Dedifferentiated amniotic fluid mesenchymal stem cell (primary cell): ENCODE measurements at regions not wholly inside any gene's neighbourhood (a gene's known extent, or its start where the extent isn't known, plus 50 kb on each side); places are given as distances from the start of the nearest gene placed in this dataset.

Source experiments
- DNase-seq: peaks from one replicate; pipeline ENCODE4 v3.0.0-alpha.2; 2016; ENCODE audit errors: extremely low spot score

DNA sequence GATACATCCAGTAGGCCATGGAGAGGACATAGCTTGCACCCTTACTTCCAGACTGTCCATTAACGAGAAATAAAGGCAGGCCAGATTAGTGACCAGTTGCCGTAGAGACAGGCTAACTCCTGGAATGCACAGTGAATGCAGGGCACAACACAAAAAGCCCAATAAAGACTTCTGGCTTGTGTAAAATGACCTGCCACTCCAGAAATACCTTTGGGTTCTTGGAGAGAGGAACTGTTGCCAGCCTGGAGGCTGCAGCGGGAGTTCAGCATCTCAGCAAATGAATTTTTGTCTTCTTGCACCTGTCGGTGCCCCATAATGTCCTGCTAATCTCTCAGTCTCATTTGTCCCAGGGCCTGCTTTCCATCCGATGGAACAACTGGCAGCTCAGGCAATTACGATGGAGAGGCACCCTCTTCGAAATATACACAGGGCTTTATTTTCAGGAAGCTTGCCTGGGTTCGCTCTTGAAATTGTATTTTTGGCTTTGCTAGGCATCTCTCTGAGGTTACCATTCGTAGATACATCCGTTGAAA lies 538.8 kb upstream of the ZNF462 start:
- DNase-seq: no peak

DNA sequence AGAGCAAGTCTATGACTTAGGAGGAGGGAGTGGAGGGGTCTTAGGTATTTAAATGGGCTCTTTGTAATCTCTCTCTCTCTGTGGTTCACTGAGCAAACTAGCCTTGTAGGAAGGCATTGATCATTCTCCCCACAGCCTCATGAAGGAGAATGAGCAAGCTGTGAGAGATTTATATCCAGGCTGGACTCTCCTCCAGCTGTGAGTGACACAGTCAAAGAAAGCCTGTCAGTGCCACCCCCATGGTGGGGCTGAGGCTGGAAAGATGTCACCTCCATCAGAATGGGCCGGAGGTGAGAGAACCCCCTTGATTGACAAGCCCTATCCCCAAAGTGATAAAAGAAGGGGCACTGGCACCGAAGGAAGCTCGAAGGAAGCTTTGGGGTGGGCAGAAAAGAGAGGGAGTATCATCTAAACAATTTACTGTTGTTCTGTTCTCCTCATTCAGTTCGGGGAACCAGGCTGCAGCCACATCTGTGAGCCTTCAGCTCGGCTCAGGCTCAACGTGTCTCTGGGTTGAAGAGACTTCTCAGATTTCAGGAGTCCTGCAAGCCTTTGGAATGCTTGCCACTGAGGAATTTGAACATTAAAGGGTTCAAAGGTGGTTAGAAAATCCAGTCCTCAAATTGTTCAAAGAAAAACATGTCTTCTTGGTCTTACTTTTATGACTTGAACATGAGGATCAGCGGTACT lies 538.2 kb upstream of the ZNF462 start:
- no peak for DNase-seq

DNA sequence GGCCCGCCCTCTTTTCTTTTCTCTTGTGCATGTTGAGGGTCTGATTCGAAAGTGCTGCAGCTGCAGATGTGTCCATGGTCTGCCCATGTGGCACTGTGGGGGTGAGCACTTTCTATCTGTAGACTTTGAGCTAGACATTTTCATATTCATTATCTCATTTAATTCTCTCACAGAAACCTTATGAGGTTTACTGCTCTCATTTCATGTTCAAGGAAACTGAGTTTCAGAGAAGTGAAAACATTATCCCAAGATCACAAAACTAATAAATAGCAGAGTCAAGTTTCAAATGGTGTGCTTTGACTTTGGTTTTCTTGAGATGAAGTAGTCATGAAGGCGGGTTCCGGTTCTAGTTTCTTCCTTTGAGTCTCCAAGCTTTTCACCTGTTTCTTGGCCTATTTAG lies 536.5 kb upstream of the ZNF462 start:
- no peak for DNase-seq

DNA sequence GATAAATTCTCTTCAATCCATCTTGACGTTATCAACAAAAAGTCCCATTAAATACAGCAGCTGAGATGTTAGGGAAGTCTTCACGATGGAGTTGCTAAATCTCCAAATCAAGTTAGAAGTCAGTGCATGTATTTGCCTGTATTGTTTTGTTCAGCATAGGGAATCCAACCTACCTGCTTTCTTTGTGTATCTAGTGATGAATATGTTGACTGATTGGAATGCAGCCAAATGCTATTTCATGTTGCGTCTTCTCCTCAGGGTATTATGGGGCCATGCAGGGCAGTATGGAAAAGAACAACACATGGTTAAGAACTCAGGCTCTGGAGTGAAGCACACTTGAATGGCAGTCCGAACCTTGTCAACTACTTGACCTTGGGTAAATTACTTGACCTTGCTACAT lies 529.5 kb upstream of the ZNF462 start:
- DNase-seq: no peak

DNA sequence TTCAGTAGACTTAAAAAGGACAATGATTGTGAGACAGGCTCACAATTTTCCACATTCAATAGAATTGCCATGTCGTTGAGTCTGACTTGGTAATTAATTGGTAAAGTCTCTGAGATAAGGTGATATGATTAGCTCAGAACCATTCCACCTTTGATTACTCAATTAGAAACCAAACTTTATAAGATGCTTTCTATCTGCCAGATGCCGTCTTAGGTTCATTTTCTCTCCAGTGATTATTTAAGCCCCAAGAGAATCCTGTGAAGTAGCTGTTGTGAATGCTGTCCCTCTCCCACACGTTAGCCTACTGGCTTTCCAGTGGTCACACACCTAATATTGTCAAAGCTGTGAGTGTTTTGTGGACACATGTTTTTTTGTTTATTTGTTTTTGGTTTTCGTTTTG lies 528.9 kb upstream of the ZNF462 start:
- no peak for DNase-seq

DNA sequence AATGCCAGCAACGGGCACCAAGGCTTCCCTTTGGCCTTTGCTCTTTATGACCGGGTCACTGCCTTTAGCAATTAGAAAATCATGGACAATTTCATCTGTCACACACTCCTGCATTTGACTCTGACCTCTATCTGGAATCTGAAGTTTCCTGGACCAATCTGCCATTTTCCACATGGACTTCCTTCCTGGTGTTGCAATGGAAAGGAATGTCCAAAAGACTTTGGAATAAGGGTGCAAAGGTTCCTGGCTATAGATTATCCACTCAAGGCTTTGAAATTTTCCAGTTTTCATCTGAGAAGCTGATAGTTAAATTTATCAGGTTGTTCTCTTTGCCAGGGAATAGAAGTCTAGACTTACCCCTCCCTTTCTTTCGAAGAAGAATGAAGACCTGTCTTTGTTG lies 523.1 kb upstream of the ZNF462 start:
- no peak for DNase-seq

DNA sequence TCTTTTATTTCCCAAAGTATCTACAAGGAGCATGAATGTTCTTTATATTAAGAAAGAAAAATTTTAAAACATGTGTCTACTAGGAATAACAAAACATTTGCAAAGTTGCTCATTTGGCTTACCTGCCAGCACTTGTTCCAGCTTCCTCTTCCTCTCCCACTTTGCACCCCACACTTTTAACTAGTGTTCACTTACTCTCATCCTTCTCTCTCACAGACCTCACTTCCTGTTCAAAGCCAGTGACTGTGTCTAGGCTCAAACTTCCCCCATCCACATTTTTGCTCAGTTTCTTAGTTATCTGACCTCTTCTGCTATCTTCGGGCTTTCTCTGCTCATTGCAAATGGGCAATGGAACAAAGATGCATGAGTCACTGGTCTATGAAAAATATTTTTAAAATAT lies 512.2 kb upstream of the ZNF462 start:
- DNase-seq: no peak

DNA sequence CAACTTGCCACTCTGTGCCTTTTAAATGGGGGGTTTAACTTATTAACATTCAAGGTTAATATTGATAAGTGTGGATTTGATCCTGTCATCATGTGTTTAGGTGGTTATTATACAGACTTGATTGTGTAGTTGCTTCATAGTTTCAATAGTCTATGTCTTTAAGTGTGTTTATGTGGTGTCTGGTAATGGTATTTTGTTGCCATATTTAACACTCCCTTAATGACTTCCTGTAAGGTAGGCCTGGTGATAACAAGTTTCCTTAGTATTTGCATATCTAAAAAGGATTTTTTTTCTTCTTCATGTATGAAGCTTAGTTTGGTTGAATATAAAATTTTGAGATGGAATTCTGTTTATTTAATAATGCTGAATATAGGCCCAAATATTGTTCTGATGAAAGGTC lies 506.0 kb upstream of the ZNF462 start:
- no peak for DNase-seq

DNA sequence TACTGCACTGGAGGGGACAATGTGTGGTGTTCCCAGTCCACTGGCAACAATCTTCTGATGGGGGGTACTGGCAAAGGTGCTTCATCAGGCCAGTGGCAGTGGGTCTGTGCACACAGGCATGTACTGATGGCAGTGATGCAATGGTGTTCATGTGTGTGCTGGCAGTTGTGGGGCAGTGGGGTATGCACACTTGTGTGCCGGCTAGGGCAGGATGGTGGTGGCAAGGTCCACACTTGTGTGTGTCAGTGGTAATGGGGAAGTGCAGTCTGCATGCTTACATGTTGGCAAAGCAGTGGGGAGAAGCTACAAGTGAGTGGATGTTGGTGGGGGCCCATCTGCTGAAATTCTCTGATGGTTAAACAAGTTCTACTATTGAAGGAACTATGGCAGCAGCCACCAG lies 504.6 kb upstream of the ZNF462 start:
- DNase-seq: no peak

DNA sequence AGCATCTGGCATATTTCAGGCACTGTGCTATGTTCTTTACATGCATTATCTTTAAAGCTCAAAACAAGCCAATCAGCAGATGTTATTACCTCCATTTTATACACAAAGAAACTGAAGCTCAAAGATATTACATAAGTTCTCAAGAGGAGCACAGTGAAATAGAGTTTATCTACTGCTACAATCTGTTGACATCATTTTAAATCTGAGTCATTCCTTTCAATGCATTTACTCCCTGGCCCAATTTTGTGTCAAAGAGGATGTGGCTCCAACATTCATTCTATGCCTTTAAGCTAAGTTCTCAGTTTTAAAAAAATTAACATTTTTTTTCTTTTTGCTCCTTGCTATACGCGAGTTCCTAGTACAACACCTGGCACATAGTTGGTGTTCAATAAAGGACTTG lies 486.3 kb upstream of the ZNF462 start:
- no peak for DNase-seq

DNA sequence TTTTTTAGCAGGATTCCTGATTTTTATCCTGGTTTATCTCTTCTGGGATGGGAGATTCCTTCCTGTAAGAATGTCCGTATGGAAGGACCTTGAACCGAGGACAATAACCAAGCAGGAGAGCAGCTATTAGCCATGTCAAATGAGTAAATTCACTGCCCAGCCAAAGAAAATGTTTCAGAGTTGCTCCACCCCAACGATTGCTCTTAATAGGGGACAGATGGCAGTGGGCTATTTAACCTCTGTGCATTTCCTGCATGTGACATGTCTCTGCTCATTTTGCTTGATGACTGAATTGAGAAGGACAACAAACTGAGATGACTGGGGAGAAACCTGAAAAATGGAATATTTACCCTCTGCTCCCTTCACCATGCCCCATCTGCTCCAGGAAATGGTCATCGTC lies 479.9 kb upstream of the ZNF462 start:
- no peak for DNase-seq

DNA sequence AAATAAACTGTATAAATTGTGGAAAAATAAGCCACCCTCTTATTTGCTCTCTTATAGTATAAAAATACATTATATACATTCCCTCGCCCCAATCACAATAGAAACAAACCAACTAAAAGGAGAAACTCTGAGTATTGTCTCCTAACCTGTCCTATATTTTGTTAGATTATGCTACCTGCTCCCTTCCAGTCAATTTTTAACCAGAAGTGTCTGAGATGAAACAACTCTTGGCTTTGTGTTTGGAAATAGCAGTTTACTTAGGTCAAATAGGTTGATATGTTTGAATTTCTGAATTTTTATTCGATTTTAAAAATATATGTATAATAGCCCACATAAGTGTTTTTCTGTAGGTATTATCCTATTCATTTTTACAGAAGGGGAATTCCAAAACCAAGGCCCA lies 475.0 kb upstream of the ZNF462 start:
- no peak for DNase-seq

DNA sequence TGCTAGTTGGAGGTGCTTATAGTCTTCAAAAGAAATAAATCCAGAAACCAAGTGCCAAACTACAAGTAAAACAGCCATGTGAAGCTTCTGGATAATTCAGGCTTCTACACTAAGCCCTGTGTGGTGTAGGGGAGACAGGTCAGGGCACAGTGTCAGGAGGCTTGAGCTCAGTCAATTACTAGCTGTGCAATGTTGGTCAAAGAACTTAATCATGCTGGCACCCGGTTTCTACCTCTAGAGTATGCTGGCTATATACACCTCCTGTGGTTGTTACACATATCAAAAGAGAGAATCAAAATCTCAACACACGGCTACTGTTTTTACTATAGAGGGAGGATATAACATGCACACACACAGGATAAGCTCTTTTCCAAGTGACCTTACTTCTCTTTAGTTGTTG lies 469.7 kb upstream of the ZNF462 start:
- no peak for DNase-seq

DNA sequence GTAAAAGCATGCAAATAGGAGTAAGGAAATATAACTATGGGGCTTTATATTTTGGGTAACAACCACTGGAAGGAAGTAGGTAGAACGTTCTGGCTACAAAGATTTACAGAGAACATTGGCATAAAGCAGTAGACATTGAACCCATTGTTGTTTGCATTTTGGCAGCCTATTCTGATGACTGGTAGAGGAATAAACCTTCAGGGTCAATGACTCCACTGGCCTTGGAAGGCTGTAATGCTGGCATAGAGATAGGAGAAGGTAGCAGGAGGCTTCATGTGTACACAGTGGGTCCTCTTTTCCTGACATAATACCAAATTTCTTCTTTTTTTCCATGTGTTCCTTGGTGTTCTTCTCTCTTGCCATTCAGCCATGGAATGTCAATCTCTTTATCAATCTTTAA lies 462.8 kb upstream of the ZNF462 start:
- no peak for DNase-seq

DNA sequence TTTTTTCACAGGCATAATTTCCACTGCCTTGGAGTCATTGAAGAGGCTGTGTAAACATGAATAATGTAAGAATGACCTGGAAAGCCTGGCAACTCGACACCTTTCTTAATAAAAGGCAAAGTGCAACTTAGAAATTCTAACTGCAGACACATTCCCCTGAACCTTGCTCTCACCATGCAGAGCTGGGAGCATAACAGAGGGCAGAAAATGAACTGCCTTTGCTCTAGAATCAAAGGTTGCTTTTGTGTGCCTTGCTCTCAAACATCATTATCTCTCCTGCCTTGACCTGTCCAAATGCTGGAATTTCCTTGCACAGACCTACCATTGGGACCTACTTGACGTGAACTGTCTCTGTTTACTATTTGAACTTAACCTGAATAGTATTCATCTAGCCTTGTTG lies 462.0 kb upstream of the ZNF462 start:
- no peak for DNase-seq

DNA sequence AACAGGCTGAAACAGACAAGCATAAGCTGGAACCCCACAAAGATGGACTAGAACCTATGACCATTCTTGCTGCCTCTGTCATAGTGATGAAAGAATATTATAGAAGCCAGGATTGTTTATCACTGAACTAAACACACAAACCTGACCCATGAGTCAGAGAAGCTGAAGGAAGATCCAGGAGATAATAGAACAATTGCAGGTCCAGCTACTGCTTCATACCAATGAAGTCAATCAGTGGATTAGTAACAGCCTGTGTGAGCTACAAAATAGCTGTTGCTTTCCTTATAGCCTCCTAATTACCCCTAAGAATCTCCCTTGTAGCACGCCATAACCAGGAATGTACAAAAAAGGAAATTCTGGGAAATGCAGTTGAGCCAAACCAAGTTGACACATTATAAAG lies 459.9 kb upstream of the ZNF462 start:
- no peak for DNase-seq

DNA sequence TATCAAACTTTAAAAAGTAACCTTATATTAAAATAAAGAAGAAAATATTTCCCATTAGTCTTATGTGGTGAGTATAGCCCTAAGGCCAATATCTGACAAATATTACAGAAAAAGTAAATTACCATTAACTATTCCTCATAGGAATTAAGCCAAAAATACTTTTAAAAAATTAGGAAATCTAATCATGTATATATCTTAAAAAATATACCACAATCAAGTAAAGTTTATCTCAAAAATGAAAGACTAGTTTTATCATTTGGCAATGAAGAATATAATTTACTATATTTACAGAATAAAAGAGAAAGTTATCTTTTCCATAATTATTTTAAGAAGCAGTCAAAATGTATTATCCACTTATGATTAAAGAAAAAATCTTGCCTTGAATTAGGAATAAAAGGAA lies 458.8 kb upstream of the ZNF462 start:
- DNase-seq: no peak

DNA sequence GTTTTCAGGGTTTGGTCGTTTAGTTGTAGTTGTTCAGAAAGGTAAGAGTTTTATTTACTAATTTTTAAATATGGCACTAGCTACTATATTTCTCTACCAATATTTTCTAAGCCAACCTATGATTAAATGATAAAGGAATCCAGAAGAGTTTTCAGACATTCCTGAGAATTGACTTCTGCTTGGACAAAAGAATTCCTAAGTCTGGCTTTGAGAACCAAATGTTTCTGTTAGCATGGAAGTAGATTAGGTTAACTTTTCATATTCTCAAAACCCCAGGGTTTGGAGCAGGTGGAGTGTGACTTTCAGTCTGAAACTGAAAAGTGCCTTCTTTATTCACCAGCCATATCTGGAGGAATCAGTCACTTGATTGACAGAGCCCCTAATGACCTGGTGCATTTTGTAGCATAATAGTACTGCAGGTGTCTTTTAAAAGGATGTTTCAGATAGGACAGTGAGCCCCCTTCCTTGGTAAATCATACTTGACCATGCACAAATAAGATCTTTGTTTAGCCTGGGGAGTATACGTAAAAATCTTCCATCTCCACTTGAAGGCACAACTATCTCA lies 457.0 kb upstream of the ZNF462 start:
- DNase-seq: no peak

DNA sequence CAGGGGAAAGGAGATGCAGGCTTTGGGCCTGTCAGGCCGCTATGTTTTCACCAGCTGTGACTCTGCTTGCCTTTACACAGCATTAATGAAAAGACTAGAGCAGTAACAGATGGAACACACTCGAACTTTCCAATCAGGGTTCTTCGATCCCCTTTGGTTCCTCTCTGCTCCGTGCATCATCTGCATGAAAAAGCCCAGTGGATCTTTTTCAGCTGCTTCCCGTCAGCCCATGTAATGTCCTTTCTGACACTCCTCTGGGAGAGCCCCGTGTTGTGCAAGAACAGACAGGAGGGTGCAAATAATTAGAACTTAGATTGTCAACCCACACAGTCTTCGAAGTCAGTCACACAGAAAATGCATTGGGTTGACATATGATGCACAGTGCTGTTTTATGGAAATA lies 448.9 kb upstream of the ZNF462 start:
- DNase-seq: no peak

DNA sequence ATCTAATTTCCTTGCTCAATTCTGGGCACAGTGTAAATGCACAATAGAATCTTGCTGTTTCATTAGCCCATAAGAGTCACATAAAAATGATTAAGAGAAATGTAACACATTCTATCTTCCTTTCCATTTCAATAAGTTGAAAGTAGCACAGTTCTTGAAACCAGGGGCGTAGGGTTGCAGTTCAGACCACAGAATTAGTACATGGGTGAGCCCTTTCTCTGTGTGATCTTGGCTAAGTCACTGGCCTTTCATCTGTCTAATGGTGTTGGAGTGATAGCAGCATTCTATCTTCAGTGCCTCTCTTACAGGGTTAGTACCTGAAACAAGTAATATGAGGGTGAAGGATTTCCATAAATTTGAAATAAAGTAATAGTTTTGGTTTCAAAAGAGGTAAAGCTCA lies 445.3 kb upstream of the ZNF462 start:
- DNase-seq: no peak

DNA sequence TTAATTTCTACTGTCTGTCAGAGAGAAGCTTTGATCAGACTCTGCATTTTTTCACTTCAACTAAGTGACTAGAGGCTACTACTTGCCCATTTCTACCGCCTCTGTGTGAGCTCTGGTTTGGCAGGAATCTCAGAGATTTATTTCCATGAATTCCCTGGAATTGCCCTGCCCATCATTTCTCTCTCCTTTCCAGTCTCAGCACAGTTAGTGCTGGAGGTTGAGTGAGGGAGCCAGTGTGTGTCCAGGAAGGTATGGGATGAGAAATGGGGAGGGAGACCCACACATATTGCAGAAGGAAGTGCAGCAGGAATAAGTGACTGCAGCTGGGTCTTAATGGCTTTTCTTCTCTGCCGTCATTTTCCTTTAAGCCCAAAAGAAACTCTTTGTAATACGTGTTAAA lies 443.1 kb upstream of the ZNF462 start:
- no peak for DNase-seq

DNA sequence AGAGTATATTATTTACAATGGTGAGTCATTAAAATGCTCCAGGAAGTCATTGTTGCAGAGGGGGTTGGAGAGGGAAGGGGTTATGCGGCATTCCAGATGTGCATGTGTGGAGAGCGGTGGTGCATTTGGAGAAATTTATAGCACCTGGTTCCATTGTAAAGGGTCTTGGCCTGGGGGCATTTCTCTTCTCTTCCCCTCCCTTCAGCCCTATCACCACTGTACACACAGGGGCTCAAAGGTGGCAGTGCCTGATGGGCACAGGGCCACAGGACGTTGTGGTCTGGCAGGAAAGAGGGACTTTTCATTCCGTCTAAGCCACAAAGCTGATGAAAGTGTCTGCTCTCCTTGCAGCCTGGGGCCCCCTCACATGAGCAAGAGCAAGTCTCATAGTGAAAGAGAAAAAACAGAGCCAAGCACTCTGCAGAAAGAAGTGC lies 442.4 kb upstream of the ZNF462 start:
- DNase-seq: no peak

DNA sequence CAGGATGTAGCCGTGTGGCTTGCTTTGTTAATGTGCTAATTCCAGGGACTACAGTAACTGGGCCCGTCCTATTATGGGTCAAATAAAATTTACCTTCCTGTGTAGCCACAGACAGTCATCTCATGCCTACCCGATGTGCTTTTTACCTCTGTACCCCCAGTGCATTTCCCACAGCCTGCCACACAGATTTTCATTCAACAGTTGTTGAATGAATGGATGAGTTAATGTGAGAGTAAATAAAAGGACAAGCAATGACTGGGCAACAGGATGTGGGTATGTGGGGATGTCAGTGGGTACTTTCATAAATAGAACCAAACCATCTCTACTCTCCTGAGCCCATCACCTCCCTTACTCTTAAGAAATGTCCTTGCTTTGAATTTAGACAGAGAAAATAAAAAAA lies 441.2 kb upstream of the ZNF462 start:
- DNase-seq: no peak

DNA sequence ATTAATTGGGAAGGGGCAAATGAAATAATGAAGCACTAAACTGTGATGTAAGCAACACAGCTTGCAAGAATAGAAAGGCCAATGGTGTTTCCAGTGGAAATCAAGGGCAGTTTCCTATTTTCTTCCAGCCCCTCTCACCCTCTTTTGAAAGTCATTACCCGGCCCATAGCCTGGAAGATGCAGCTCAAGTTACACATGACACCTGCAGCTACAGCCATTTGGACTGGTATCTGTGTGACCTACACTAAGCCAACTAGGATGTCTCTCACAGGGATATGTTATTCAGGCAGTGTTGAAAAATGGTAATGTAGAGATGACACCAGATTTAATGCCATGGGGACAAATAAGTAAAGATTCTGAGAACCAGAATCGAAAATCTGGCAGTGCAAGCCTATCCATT lies 439.4 kb upstream of the ZNF462 start:
- DNase-seq: no peak
